ENCODE measurements at regions not wholly inside any gene's neighbourhood (a gene's known extent, or its start where the extent isn't known, plus 50 kb on each side); places are given as distances from the start of the nearest gene placed in this dataset.

DNA sequence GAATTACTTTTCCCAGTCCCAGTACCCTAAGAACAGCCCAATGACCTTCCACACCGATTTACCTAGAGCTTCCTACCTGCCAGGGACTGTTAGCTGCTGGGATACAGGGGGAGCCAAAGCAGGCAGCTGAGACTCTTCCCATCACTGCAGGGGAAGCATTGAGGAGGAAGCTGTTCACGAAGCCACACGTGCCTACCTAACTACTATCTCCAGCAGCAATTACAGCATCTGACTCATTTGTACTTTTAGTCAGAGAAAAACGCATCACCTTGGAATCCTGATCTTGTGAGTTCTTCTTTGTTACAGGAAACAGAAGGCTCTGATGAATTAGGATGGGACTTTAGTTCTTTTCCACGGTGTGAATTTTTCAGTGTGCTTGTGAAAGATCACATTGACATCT is 113.7 kb upstream of the DHX40 start:
- no peak for DNase-seq

DNA sequence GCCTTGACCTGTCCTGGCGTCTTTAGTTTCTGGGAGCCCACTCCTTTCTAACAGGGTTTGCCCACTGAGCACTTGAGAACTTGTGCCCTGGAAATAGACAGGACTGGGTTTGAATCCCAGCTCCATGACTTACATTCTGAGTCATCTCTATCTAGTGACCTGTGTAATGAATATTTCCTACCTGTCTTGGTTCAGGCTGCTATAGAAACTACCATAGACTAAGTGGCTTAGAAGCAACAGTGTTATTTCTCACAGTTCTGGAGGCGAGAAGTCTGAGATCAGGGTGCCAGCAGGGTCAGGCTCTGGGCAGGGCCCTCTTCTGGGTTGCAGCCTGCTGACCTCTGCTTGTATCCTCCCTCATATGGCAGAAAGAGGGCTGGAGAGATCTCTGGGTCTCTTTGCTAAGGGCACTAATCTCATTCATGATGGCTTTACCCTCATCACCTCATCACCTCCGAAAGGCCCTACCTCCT is 110.7 kb upstream of the DHX40 start:
- no peak for DNase-seq

DNA sequence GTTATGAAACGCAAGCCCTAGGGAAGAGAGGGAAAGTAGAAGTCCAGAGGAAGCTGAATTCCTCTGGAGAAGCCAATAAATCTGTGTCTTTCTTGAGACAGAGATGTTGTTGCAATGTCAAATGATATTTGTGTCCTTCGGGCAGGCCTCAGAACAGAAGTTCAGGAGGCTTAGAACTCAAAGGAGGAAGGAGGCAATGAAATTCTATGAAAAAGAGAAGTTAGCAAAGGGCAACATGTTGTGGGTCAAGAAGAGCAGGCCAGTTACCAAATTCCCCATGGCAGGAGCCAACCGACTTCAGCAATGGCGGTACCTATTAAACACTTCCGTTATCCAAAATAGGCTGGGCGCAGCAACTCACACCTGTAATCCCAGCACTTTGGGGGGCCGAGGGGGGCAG is 109.0 kb upstream of the DHX40 start:
- no peak for DNase-seq

DNA sequence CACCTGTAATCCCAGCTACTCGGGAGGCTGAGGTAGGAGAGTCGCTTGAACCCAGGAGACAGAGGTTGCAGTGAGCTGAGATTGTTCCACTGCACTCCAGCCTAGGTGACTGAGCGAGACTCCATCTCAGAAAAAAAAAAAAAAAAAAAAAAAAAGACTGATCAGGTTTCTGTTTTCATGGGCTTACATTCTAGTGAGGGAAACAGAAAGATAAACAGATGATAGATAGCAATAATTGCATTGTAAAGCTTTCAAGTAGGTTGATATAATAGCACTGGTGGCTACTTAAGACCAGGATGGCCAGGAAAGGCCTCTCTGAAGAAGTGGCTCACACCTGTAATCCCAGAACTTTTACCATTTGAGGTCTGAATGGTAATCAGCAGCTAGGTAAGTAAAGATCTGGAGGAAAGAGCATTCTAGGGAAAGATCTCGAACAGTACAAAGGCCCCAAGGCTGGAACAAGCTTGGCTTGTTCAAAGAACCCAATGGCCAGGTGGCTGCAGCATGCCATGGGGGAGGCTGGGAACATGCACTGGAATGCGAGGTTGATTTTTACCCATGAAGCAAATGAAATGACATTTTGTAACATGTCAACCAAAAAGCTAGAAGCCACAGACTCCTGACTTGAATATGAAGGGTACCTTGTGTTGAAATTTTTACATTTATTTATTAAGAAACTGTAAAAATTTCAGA is 108.3 kb upstream of the DHX40 start:
- no peak for DNase-seq

DNA sequence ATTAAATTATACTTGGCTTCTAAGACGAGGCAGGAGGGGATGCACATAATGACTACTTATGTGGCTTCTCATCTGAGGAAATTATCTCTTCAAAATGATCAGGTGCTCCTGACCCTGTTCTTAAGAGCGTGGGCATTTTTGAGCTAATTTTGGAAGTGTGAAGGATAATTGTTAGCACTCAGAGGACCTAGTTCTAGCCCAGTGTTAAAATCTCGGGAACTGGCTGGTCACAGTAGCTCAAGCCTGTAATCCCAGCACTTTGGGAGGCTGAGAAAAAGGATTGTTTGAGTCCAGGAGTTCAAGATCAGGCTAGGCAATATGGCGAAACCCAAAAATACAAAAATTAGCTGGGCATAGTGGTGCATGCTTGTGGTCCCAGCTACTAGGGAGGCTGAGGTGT is 103.0 kb upstream of the DHX40 start:
- DNase-seq = no peak

DNA sequence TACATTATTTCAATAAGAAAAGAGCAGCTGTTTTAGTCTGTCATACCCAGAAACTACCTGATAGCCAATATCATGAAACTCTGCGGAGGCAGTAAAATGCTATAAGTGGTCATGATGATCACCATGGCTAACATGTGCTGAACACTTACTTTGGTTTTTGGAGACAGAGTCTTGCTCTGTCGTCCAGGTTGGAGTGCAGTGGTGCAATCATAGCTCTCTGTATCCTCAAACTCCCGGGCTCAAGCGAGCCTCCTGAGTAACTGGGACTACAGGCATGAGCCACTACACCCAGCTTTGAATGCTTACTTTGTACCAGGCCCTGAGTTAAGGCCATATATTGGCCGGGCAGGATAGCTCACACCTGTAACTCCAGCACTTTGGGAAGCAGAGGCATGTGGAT is 101.2 kb upstream of the DHX40 start:
- DNase-seq = no peak

DNA sequence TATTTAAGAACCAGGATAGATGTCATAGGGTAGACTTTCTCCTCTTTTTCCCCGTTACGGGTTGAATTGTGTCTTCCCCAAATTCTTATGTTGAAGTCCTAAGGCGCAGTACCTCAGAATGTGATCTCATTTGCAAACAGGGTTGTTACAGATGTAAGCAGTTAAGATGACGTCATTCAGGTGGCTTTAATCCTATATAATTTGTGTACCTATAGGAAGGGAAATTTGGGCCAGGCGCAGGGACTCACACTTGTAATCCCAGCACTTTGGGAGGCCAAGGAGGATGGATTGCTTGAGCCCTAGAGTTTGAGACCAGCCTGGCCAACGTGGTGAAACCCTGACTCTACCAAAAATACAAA is 99.5 kb upstream of the DHX40 start:
- no peak for DNase-seq

DNA sequence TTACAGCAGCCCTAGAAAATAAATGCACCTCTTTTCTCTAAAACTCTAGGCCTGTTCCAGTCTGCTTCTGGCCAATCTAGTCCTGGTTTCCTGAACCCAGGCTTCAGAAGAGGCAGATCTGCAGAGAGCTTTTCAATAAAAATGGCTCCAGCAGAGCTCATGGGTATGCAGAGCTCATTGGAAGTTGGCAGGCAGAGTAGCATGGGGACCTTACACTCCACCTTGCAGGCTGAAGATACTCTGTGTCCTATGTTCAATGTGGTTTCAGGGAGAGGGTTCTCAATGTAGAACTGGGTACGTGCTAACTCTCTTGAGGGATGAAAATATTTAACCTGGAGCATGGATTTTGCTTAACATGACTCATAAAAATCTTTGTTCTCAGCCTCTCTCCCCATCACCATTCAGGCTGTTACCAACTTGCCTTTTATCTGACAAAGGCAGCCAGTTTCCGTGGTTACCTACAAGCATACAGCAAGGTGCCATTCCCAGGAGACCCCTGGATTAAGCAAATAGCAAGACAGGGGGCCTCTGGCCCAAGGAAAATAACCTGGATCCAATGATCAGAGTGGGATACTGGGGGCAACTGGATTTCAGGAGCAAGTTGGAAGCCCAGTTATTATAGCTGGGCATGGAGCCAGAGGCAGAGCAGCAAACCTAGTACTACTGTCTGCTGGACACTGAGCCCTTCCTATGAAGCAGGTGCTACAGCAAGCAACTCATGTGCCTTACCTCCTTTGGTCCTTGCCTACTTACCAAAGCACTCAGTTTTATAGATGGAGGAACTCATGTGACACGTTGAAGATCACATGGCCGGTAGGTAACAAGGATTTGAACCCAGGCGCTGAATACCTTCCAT is 98.2 kb upstream of the DHX40 start:
- no peak for DNase-seq

DNA sequence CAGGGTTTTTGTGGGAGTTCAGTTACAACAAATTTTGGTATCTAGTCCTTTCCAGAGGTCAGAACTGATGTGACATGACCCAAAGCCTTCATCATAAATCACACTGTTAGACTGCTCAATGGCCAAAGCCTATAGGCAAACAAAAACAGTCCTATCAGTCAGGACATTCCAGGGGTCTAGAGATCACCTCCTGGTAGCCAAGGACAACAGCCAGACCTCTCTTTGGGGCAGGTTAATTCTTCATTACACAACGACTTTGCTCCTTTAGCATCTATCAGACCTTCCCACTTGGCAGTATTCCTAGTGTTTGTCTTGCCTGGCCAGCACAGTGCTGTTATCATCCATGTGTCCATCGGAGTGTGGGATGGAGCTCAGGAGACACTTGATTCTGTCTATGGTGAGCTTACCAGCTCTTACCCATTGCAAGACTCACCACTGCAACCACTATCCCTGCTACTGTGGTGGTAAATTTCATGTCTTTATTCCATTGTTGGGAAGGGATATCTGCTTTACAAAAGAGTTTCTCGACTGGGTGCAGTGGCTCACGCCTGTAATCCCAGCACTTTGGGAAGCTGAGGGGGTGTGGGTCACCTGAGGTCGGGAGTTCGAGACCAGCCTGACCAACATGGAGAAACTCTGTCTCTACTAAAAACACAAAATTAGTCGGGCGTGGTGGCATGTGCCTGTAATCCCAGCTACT is 95.5 kb upstream of the DHX40 start:
- DNase-seq = no peak

DNA sequence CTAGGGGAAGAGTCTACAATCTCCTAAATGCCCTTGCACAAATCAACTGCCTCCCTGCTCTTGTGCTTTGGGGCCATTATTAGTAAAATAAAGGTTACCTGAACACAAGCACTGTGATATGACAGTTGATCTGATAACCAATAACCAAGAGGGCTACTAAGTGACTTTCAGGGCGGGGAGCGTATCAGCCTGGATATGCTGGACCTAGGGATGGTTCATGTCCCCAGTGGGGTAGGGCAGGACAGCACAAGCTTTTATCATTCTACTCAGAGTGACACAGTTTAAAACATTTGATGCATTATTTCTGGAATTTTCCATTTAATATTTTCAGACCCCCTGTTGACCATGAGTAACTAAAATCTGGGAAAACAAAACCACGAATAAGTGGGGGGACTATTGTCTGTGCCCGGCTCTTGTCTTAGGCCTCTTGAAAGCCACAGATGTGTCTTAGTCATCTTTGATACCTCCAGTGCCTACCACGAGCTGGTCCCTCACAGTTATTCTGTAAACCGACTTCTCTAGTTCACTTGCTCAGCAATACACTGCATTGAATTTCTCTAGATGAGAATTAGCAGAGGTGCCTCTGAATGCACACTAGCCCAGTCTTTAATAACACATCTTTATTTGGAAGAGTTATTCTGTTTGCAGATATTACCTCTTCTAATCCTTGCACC is 94.6 kb upstream of the DHX40 start:
- no peak for DNase-seq

DNA sequence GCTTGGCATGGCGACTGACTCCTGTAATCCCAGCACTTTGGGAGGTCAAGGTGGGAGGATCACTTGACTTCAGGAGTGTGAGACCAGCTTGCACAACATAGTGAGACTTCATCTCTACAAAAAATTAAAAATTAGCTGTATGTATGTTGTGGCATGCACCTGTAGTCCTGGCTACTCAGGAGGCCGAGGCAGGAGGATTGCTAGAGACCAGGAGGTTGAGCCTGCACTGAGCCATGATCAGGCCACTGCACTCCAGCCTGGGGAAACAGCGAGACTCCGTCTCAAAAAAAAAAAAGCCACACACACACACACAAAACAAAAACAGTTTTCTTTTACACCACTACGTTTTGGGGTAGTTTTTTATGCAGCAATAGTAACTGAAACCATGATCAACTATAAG is 89.0 kb upstream of the DHX40 start:
- no peak for DNase-seq

DNA sequence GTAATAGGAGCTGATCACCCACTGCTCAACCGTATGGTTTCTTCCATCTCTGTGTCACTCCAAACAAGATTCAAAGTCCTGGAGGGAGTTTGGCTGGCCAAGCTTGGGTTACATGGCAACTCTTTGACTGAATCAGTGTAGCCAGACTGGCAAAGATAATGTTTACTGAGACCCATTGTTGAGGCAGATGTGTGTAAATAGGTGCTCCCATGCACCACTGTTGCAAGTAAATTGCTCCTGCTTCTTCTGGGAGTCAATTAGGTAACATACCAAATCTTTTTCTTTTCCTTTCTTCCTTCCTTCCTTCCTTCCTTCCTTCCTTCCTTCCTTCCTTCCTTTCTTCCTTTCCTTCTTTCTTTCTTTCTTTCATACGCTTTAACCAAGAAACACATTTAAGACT is 86.3 kb upstream of the DHX40 start:
- no peak for DNase-seq

DNA sequence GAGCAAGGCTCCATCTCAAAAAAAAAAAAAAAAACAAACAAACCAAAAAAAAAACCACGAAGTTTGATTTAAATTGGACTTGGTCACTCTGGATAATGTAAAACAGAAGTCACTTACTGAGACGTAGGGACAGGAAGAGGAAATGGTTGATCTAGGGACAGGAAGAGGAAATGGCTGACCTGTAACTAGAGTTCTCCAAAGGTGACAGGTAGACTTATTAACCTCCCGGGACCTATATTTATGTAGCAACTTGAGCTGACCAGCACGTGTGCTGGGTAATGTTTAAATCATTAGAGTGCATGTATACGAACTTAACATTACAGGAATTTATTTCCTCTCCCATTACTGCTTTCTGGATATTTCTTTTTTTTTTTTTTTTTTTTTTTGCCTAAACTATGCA is 81.5 kb upstream of the DHX40 start:
- DNase-seq = no peak

DNA sequence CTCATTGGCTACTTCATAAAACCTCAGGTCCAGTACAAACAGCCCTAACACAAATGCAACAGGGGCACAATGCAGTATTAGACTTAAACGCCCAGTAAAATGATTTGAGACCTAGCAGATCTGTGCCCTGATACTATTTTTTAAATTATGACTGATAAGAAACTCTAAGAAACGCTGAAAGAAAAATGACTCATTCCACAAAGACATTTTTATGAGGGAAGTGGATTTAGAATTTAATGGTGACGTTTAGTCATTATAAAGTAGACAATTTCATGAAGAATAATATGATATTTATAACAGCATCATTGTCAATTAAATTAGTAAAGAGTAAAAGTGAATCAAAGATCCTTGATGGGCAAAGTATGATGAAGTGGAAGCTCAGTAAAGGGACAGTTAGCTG is 80.4 kb upstream of the DHX40 start:
- DNase-seq = no peak

DNA sequence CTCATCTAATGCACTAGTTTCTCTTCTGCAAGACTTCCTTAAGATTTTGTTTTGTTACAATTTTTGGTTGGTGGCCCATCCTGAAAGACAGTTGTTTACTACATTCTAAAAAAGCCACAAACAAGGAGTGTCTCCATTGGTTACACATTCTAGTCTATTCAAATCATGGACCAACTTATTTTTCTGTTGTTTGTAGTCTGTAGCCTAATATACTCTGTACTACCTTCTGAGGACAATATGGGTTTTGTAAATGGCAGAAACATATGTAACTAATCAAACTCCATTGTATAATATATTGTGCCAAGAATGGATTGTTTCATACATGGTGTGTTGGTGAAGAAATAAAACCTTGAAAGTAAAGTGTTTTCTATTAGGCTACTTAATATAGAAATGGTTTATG is 79.5 kb upstream of the DHX40 start:
- DNase-seq = no peak

DNA sequence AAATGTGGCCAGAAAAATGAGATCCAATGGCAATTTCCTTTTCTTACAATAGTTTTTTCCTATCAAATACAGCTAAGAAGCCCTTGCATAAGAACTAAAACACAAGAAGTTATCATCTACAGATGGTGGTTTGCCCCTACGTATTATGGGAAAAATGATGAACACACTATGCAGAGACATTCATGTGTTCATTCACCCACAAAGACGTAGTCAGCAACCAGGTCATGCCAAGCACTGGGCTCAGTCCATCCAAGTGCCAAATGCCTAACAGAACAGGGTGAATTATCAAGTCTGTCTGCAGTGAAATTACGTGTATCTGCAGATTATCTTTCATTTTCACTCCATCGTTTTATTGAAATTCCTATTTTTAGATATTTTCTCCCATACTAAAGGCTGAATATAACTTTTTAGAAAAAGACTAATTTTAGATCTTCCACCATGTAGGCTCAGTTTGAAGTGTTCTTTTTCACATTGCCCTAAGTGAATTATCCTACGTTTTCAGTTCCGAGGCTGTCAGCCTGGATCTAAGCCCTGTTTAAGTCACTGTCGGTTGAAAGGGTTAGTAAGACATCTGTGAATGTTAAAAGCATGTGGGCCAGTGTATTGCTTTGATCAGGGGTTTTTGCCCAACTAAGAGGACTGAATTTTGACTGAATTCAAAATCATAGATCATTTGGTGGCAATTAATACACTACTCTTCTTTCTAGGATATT is 78.1 kb upstream of the DHX40 start:
- DNase-seq = no peak

DNA sequence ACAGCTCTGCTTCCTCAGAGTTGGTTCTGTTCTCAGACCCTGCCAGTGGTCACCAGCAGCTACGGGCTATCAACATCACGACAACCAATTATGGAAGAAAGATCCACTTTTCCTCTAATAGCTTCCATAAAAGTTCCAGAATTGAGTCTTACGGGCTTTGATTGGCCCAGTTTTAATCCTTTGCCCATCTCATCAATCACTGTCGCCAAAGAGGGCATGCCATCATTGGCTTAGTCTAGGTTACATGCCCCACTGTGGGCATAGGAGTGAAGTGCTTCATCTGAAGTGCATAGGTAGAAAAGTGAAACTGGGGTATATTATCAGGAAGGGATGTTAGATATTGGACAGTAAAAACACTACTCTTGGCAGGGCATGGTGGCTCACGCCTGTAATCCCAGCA is 76.6 kb upstream of the DHX40 start:
- no peak for DNase-seq

DNA sequence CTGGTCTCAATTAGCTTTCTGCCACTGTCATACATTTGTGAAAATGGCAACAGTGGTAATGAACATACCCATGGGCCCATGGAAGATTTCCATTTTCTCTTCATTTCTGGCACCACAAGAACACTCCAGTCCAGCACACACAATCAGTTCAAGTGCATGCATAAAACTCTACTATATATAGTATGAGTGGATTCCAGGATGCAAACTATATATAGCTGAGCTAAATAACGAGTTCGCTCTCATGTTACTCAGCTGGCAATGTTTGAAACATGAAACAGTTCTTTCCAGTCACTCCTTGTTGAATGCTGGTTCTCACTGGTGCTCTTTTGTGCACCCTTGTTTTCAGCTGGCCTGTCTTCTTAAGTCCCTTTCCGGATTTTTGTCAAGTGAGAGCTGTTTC is 75.2 kb upstream of the DHX40 start:
- peak; percentile 52 to 91 for DNase-seq

DNA sequence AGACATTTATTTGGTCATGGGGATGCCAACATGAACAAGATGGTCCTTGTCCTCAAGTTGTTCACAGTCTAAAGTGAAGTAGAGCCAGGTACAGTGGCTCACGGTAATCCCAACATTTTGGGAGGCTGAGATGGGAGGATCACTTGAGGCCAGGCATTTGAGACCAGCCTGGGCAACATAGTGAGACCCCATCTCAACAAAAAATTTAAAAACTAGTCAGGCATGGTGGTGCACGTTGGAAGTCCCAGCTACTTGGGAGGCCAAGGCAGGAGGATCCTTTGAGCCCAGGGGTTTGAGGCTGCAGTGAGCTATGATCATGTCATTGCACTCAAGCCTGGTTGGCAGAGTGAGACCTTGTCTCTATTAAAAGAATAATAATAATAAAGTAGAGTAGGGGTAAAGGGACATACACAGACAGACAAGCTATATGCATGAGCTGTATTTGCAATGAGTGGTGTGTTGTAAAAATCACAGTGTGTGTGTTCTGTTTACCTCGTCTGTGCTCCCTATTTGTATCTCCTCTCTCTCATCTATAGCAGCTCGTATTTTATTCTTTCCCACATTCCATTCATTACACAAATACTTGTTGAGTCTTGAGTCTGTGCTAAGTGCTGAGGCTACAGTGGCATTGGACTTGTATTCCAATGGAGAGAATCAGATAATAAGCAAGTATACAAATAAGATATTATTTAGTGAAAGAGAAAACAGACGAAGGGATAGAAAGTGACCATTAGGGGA is 73.9 kb upstream of the DHX40 start:
- no peak for DNase-seq

DNA sequence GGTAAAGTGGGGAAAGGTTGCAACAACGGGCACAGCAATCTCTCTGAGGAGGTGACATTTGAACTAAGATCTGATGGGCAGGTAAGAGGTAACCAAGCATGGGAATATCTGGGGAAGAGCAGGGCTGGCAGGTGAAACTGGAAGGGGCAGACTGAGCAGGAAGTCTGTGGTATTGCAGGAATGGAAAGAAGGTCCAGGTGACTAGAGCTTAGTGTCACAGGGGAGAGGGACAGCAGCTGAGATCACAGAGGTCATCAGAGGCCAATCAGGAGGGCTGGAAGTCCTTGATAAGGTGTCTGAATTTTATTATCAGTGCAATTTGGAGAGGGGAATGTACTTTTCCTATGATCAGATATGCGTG is 73.3 kb upstream of the DHX40 start:
- no peak for DNase-seq

DNA sequence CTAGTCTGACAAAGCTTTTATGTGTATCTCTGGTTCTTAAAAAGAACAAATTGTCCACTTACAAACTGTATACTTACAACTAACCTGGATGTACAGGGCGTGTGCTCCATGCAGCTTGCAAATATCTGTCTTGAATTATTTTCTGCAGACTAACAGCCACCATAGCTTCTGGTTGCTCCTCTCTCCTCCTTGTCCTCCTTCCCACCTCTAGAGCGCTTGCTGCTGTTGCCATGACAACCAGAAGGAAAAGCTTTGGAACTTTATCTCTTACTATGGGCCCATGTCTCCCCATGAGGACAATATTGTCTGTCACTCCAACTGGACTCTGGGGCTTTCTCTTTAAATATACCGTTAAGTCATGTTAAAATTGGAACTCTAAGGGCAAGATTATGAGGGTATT is 71.5 kb upstream of the DHX40 start:
- DNase-seq = no peak

DNA sequence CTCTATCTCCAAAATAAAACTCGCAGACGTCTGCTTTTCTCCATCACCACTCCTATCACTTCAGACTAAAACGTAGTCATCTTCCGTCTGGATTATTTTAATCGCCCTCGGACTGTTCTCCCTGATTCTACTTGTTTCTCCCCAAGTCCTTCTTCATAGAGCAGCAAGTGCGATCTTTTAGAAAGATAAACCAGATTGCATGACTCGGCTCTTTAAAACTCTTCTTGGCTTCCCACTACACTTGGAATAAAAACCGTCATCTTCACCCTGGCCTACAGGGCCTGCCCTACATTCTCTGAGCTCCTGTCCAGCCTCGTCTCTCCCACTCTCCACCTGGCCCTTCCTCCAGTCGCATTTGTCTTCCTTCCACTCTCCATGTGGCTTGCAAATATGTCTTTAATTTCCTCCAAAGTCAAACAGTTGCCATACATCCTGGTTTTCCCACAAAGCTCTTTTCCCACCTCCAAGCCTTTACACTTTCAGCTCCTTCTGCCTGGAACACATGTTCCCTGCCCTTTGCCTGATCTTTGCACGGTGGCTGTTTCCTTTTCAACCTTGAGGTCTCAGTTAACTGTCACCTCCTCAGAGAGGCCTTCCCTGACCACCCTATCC is 70.5 kb upstream of the DHX40 start:
- no peak for DNase-seq
